IMR-90 (cell line): ENCODE measurements at regions not wholly inside any gene's neighbourhood (a gene's known extent, or its start where the extent isn't known, plus 50 kb on each side); places are given as distances from the start of the nearest gene placed in this dataset.

Experiments used
- ATAC-seq: fragments of 200-7000 bp; cut with Tn5 transposase; 2 replicates; pipeline ENCODE4 v1.9.1; 2020; ENCODE audit warnings: low read depth, mild to moderate bottlenecking, moderate library complexity
- BruUV-seq: library from RNA; stranded (reverse); fragments of 400-500 nt; replicated peaks from 2 replicates; lab custom pipeline; 2021; lab: Mats Ljungman, UMichigan
- CTCF ChIA-PET: fragments of 300-600 bp; formaldehyde crosslinking; extraction: SDS; loops from one replicate; lab custom pipeline; 2021; ENCODE audit warnings: antibody characterized with exemption; lab: Yijun Ruan, JAX
- POLR2A ChIA-PET: fragments of 300-600 bp; sonication (Branson Sonifier 250); formaldehyde crosslinking; loops from one replicate; lab custom pipeline; 2022; ENCODE audit warnings: antibody characterized with exemption; ENCODE audit not compliant: unreplicated experiment; lab: Charles Lee
- DNase-seq: peaks from one replicate; pipeline ENCODE4 v3.0.0; 2013
- H2AFZ ChIP-seq: replicated peaks from 2 replicates; pipeline ENCODE3; 2013; ENCODE audit warnings: low read length, mild to moderate bottlenecking; ENCODE audit not compliant: poor library complexity
- H2AK5ac ChIP-seq: 2 replicates; pipeline ENCODE4 v1.6.1; 2013; ENCODE audit warnings: low read depth, low read length, inconsistent platforms
- H2AK9ac ChIP-seq: replicated peaks from 2 replicates; pipeline ENCODE3; 2013; ENCODE audit warnings: mild to moderate bottlenecking, low read depth, low read length, moderate library complexity; ENCODE audit not compliant: poor library complexity
- H2BK120ac ChIP-seq: 2 replicates; pipeline ENCODE4 v1.6.1; 2013; ENCODE audit warnings: low read depth, low read length, inconsistent platforms
- H2BK15ac ChIP-seq: 3 replicates; pipeline ENCODE4 v1.6.1; 2013; ENCODE audit warnings: low read depth, low read length, inconsistent platforms
- H2BK20ac ChIP-seq: 2 replicates; pipeline ENCODE4 v1.6.1; 2013; ENCODE audit warnings: low read depth, mild to moderate bottlenecking, inconsistent platforms, low read length, moderate library complexity
- H2BK5ac ChIP-seq: 2 replicates; pipeline ENCODE4 v1.6.1; 2013; ENCODE audit warnings: mild to moderate bottlenecking, low read depth, low read length, inconsistent platforms; ENCODE audit not compliant: poor library complexity, severe bottlenecking
- H3K14ac ChIP-seq: replicated peaks from 2 replicates; pipeline ENCODE4 v1.6.1; 2013; ENCODE audit warnings: low read depth, low read length, inconsistent platforms
- H3K18ac ChIP-seq: 2 replicates; pipeline ENCODE4 v1.6.1; 2013; ENCODE audit warnings: low read depth, low read length, control low read depth
- H3K23ac ChIP-seq: 2 replicates; pipeline ENCODE4 v1.6.1; 2013; ENCODE audit warnings: low read depth, low read length, inconsistent platforms
- H3K27ac ChIP-seq: 2 replicates; pipeline ENCODE4 v1.5.1; 2013; ENCODE audit warnings: mild to moderate bottlenecking, control low read depth, low read length; ENCODE audit not compliant: insufficient read depth
- H3K27me3 ChIP-seq: 2 replicates; pipeline ENCODE4 v1.6.1; 2013; ENCODE audit warnings: low read length; ENCODE audit not compliant: control insufficient read depth, insufficient read depth
- H3K36me3 ChIP-seq: 2 replicates; pipeline ENCODE4 v1.6.1; 2013; ENCODE audit warnings: low read length, mixed read lengths; ENCODE audit not compliant: control insufficient read depth, insufficient read depth
- H3K4ac ChIP-seq: 2 replicates; pipeline ENCODE4 v1.6.1; 2013; ENCODE audit warnings: low read depth, low read length, inconsistent platforms
- H3K4me1 ChIP-seq: 2 replicates; pipeline ENCODE4 v1.6.1; 2013; ENCODE audit warnings: low read length, mixed read lengths; ENCODE audit not compliant: control insufficient read depth, insufficient read depth
- H3K4me2 ChIP-seq: 2 replicates; pipeline ENCODE4 v1.6.1; 2013; ENCODE audit warnings: low read depth, mild to moderate bottlenecking, control low read depth, low read length, moderate library complexity
- H3K4me3 ChIP-seq: 2 replicates; pipeline ENCODE4 v1.5.1; 2013; ENCODE audit warnings: low read depth, mild to moderate bottlenecking, control low read depth, low read length, moderate library complexity; ENCODE audit not compliant: insufficient read depth
- H3K56ac ChIP-seq: 2 replicates; pipeline ENCODE4 v1.6.1; 2013; ENCODE audit warnings: low read length, inconsistent platforms; ENCODE audit not compliant: insufficient read depth; ENCODE audit errors: extremely low read depth
- H3K79me1 ChIP-seq, 2 experiments: 2 replicates each; pipeline ENCODE4 v1.6.1; 2013; ENCODE audit warnings: low read length in 2 of 2, inconsistent platforms in 1 of 2, low read depth in 1 of 2
- H3K9ac ChIP-seq: 2 replicates; pipeline ENCODE4 v1.6.1; 2013; ENCODE audit warnings: low read depth, low read length, control low read depth
- H3K9me1 ChIP-seq: 2 replicates; pipeline ENCODE4 v1.6.1; 2013; ENCODE audit warnings: low read length, inconsistent platforms; ENCODE audit not compliant: insufficient read depth
- H3K9me3 ChIP-seq: 2 replicates; pipeline ENCODE4 v1.6.1; 2013; ENCODE audit warnings: low read length; ENCODE audit not compliant: control insufficient read depth, insufficient read depth
- H4K20me1 ChIP-seq: 2 replicates; pipeline ENCODE4 v1.6.1; 2013; ENCODE audit warnings: low read length, inconsistent platforms; ENCODE audit not compliant: insufficient read depth
- H4K5ac ChIP-seq: 2 replicates; pipeline ENCODE4 v1.6.1; 2013; ENCODE audit warnings: mild to moderate bottlenecking, low read depth, low read length, control low read depth
- H4K8ac ChIP-seq, 2 experiments: 2 replicates each; pipeline ENCODE4 v1.6.1; 2013; ENCODE audit warnings: low read depth in 2 of 2, low read length in 2 of 2, control low read depth in 1 of 2, inconsistent platforms in 1 of 2
- H4K91ac ChIP-seq: 2 replicates; pipeline ENCODE4 v1.6.1; 2013; ENCODE audit warnings: low read depth, low read length, inconsistent platforms; ENCODE audit not compliant: insufficient read depth
- MAFK ChIP-seq: IDR thresholded peaks from 2 replicates; pipeline ENCODE4 v1.6.1; 2012; ENCODE audit warnings: low read depth, low read length, improper control_type of control experiment
- MAZ ChIP-seq: IDR thresholded peaks from 2 replicates; pipeline ENCODE4 v1.6.1; 2012; ENCODE audit warnings: low read depth, mild to moderate bottlenecking, low read length, improper control_type of control experiment, moderate library complexity, borderline replicate concordance
- POLR2A ChIP-seq: IDR thresholded peaks from 2 replicates; pipeline ENCODE4 v1.6.1; 2012; ENCODE audit warnings: mild to moderate bottlenecking, low read depth, low read length
- RCOR1 ChIP-seq: IDR thresholded peaks from 2 replicates; pipeline ENCODE4 v1.6.1; 2012; ENCODE audit warnings: mild to moderate bottlenecking, low read length, improper control_type of control experiment; ENCODE audit not compliant: insufficient replicate concordance
- RFX5 ChIP-seq: IDR thresholded peaks from 2 replicates; pipeline ENCODE4 v1.8.0; 2012; ENCODE audit warnings: low read depth, mild to moderate bottlenecking, low read length, moderate library complexity
- SMC3 ChIP-seq: fragments of 150-350 bp; IDR thresholded peaks from 2 replicates; pipeline ENCODE4 v1.6.1; 2016; ENCODE audit warnings: low read depth, mild to moderate bottlenecking, antibody characterized with exemption, low read length, moderate library complexity
- WGBS, 2 experiments: methylation state at CpG; one replicate each; pipeline versions ENCODE4 v1.1.5 to v1.1.7; 2013; ENCODE audit warnings: missing lambda C conversion rate in 2 of 2; ENCODE audit not compliant: insufficient read length in 1 of 2; ENCODE audit errors: extremely low coverage in 2 of 2; 5-methylcytosine and 5-hydroxymethylcytosine counted together
- dilution Hi-C: fragments of 300-500 bp; cut with HindIII; formaldehyde crosslinking; loops from one replicate; pipeline ENCODE4 v1.14.3; 2018; ENCODE audit warnings: low sequenced_read_pairs; ENCODE audit not compliant: unreplicated experiment
- in situ Hi-C: fragments of 300-500 bp; cut with MboI; formaldehyde crosslinking; loops from 3 replicates; pipeline ENCODE4 v1.14.3; 2019; ENCODE audit warnings: low sequenced_read_pairs, inconsistent platforms, mixed read lengths
- intact Hi-C: fragments of 100-400 bp; cut with micrococcal nuclease; formaldehyde crosslinking; loops from 2 replicates; pipeline ENCODE4 v1.10.0; 2022

GRCh38 chr6:6751619-6752023, 163.1 kb downstream of the LY86 start:
- no peak overlapping the region; the same call in 1 of the 2 replicates for H2BK20ac ChIP-seq
- H2AK9ac ChIP-seq, result no peak overlapping the region
- intact Hi-C loops (loop anchor here (10.0 kb wide), 1 partner anchor 353 kb away; the partner anchor contains the start of gene RREB1), in situ Hi-C loops (no loop called here), dilution Hi-C loops (no loop called here)
- no peak overlapping the region for H3K18ac ChIP-seq
- no peak overlapping the region for H3K14ac ChIP-seq
- 60% methylated on average over 3 of the region's 8 CpGs; no CpG with 5 or more reads in 1 of the 2 experiments for WGBS, 2 experiments
- no peaks in the 10 kb centered on the region for H3K79me1 ChIP-seq
- peaks cover 15% of the 10 kb centered on the region; the same call in 1 of the 2 replicates for H3K9me1 ChIP-seq
- H3K23ac ChIP-seq, result no peak overlapping the region
- no peaks in the 10 kb centered on the region for H3K9me3 ChIP-seq
- no peak overlapping the region for H3K56ac ChIP-seq
- no peak for TF ChIP-seq RFX5
- no peak for TF ChIP-seq RCOR1
- no peak for TF ChIP-seq MAZ
- TF ChIP-seq MAFK, result no peak
- TF ChIP-seq POLR2A, result no peak
- no peak for TF ChIP-seq SMC3
- no peak overlapping the region for H3K4me2 ChIP-seq
- no peaks in the 10 kb centered on the region for H3K36me3 ChIP-seq
- no peak overlapping the region for H2BK5ac ChIP-seq
- H3K9ac ChIP-seq, result no peak overlapping the region
- no peaks in the 10 kb centered on the region for H3K27me3 ChIP-seq
- ChIA-PET CTCF (interaction anchor here (1.4 kb wide), 1 partner anchor 27 kb away, joined by 5 read pairs; no protein-coding TSS in a partner anchor), POLR2A (no interaction called here)
- H4K8ac ChIP-seq, result no peak overlapping the region; a peak in 1 of 4 replicates
- no peak overlapping the region for H2AK5ac ChIP-seq
- H4K5ac ChIP-seq, result peak overlapping the region; percentile 21; the same call in 1 of the 2 replicates
- H3K4ac ChIP-seq, result no peak overlapping the region
- no peaks in the 10 kb centered on the region for H4K20me1 ChIP-seq
- H2BK15ac ChIP-seq, result no peak overlapping the region
- H2AFZ ChIP-seq, result no peak overlapping the region
- no TSS peak for BruUV-seq
- peaks cover 15% of the 10 kb centered on the region for H3K4me1 ChIP-seq
- 0 out of 2 replicates have a peak overlapping the region, but pooled peaks have one; percentile 0 for H4K91ac ChIP-seq
- no peak for ATAC-seq
- DNase-seq, result no peak
- H3K4me3 ChIP-seq, result no peak overlapping the region
- H2BK120ac ChIP-seq, result peak overlapping the region; percentile 3; the same call in 1 of the 2 replicates
- peak overlapping the region; percentile 10; the same call in 1 of the 2 replicates for H3K27ac ChIP-seq
